ENCODE measurements at regions not wholly inside any gene's neighbourhood (a gene's known extent, or its start where the extent isn't known, plus 50 kb on each side); places are given as distances from the start of the nearest gene placed in this dataset.

- no peaks in the 10 kb centered on the region for H3K27me3 ChIP-seq (ENCODE audit: control insufficient read depth, insufficient read depth, low read length)
- H3K4me3 ChIP-seq (ENCODE audit: low read depth, low read length) = no peak overlapping the region
- DNase-seq (ENCODE audit: low read depth) (no peak), FAIRE-seq (no peak)
- H3K36me3 ChIP-seq (ENCODE audit: control insufficient read depth, insufficient read depth, low read length) = no peaks in the 10 kb centered on the region
- no peak for TF ChIP-seq CTCF (IDR thresholded peaks at IDR 0.05; ENCODE audit: insufficient read depth, low read length, severe bottlenecking)
Measured at GRCh38 chr1:38097284-38097898, 50.8 kb upstream of the POU3F1 start.
